ENCODE measurements at regions not wholly inside any gene's neighbourhood (a gene's known extent, or its start where the extent isn't known, plus 50 kb on each side); places are given as distances from the start of the nearest gene placed in this dataset.
"Not testable (repeated sequence)": the region's sequence is repeated elsewhere in the genome, so short reads cannot be mapped to it uniquely, and the experiment has no call there.

DNA sequence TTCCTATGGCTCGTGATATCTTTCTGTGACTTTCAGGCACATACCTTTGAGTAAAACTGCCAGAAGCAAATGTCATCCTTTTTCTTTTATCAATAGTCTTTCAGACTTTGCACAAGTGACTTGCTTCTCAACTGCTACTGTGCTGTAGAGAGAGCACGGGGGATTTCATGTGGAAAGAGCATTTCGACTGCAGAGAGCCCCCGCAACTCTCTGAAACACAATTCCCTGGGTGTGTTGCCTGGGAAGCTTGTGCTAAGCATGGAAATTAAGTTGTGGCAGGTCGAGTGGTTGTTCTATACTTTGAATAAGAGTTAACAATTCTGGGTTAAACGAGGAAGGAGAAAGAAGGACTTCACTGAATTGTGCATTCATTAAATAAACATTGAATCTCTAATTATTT lies 659.1 kb downstream of the TDRD15 start:
- no peak for DNase-seq (ENCODE audit: low spot score)

DNA sequence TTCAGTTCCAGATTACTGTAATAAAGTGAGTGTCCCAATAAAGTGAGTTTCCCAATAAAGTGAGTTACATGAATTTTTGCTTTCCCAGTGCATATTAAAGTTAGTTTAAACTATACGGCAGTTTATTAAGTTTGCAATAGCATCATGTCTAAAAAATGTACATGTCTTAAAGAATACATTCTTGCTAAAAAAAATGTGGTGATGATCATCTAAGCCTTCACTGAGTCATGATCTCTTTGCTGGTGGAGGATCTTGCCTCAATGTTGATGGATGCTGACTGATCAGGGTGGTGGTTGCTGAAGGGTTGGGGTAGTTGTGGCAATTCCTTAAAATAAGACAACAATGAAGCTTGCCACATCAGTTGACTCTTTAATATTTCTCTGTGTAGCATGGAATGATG lies 664.2 kb downstream of the TDRD15 start:
- DNase-seq (ENCODE audit: low spot score) = no peak

DNA sequence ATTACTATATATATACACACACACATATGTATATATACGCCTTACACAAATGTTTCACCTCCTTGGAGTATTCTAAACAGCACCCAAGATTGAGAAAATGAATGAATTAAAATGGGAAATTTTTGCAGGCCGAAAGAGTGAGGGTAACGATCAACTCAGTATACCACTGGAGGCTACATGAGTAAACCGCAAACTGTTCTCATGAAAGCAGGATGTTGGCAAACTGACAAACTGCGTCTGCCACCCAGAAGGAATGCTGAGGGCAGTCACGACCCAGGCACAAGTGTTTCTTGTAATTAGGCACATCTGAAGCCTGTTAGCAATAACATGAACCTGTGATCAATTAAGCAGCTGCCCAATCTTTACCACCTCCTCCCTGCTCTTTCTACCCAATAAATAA lies 666.5 kb downstream of the TDRD15 start:
- DNase-seq (ENCODE audit: low spot score) = not testable (repeated sequence)

DNA sequence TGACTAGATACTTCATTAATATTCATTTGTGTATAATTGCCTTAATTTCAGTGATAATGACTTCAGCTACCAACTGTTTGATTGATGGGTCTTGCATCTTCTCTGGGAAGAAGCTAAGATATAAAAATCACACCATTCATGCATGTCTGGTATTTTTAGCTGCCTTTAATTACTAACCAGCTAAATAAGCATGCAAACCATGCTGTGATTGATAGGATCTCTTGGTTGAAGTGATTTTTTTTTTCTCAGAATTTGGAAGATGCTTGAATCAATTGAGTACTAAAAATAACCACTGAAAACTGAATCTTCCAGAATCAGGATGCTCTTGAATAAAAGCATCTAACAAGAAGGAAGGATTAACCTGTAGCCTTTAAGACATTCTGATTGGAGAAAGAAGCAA lies 668.8 kb downstream of the TDRD15 start:
- DNase-seq (ENCODE audit: low spot score) = no peak

DNA sequence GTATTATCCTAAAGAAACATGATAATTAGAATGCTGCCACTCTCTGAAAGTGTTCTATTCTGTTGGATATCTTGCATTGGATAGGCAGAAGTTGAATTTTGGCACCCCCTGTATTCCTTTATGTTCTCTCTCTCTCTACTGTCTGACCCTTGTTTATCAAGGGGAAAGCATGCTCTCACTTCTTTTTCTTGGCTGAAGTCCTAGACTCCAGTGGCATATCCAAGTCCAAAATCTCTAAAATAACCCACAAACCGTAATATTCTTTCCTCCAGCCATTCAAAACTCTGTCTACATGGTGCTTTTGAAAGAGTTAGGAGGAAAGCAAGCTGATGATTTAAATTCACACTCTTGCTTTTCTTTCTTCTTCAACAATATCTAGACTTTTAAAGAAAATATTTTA lies 669.7 kb downstream of the TDRD15 start:
- DNase-seq (ENCODE audit: low spot score) = no peak

DNA sequence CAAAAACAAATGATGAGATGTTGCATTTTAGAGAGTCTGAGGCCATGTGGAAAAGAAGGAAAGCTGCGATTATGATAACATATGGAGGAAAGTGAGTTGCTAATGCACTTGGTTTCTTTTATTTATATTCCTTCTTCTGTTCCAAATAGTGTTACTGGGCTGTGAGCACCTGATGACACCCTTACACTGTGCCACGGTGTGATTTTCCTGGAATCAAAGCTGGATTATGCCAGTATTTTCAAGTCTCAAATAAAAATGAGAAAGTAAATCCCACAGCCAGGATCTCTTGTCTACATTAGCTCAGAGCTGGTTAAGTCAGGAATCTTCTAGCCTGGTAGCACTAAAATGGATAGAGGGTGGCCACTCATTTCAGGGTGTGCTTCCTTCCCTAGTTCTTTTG lies 670.8 kb downstream of the TDRD15 start:
- DNase-seq (ENCODE audit: low spot score) = no peak

DNA sequence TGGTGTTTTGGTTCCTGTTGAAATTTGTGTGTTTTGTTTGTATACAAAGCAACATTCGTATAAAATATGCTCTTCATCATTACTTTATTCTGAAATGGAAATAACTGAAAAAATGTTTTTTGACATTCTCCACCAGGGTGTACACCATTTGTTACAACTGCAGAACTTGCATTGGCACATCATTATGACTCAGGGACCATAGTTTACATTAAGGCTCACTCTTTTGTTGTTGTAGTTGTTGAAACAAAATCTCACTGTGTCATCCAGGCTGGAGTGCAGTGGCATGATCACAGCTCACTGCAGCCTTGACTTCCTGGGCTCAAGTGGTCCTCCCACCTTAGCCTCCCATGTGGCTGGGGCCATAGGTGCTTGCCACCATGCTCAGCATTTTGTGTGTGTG lies 676.6 kb downstream of the TDRD15 start:
- no peak for DNase-seq (ENCODE audit: low spot score)

DNA sequence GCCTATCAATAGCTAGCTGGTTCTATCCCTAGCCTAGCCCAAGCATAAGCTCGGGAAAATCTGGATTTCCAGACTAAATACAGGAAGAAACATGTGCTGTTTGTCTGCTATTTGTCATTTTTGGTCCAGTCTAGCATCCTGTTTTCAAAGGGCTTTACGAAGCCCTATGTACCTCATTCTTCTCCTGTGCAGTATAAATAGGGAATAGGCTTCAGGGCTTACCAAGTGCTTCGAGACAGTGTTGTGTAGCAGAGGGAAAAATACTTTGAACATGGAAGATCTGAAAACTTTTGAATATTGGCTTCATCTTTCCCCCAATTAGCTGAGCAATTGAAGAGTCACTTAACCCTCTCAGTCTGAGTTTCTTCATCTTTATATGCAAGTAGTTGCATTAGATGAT lies 679.8 kb downstream of the TDRD15 start:
- no peak for DNase-seq (ENCODE audit: low spot score)

DNA sequence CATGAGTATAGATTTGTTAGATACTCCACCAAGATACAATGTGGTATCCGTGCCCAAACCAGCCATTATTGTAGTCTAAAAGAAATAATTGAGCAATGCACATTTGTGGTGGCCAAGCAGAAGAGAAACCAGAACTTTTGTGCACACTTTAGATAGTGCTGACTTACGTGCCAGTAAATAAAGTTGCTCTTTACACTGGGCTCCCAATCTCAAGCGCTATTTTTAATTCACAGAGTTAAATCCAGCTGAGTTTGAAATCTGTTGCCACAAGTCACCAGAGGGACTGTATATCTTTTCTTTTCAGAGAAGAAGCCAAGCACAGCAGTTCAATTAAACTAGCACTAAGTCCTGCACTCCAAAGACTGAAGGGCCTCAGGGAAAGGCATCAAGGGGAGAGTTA lies 680.4 kb downstream of the TDRD15 start:
- no peak for DNase-seq (ENCODE audit: low spot score)

DNA sequence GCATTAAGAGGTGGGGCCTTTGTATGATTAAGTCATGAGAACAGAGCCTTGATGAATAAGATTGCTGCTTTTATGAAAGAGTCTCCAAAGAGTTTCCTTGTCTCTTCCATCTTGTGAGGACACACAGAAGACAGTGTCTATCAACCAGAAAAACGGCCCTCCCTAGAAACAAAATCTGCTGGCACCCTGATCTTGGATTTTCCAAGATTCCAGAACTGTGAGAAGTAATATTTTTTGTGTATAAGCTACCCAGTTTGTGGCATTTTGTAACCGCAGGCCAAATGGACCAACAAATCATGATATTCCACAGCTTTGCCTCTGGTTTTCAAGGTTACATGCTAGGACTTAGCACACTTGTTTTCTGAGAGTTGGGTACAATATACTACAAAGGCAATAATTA lies 687.8 kb downstream of the TDRD15 start:
- no peak for DNase-seq (ENCODE audit: low spot score)

DNA sequence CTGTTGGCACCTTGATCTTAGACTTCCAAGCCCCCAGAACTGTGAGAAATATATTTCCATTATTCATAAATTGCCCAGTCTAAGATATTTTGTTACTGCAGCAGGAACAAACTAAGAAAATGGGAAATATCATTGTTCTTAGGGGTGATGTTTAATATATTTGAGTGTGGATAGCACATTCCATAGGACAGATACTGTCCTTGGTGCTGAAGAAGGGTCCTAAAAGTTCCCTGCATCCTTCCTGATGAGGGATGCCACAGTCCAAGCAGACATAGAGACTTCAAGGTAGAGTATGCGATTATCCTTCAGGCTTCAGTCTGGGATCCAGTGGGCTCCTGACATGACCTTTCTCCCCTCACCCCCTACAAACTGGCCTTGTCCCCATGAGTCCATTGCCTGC lies 689.0 kb downstream of the TDRD15 start:
- DNase-seq (ENCODE audit: low spot score) = no peak

DNA sequence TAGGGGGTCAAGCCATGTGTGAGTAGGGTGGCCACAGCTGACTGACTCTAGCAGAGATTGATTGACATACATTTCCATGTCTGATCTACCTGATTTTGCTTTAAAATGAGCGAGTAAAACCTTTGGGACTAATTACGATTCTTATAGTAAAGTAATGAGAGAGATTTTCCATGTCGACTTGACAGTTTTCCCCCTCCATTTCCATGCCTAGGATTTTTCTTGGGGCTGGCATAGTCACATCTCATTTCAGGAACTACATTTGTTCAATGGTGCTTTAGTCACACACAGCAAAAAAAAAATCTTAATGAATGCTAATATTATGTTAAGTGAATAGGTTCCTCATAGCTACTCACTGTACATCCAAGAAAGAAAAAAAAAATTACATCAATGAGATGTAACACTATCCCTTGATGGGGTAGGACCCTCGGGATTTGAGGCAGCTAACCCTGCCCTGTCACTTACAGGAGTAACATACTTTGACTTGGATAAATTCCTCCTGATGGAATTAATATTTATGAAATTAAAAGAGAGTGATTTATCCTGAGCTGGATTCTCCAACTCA lies 690.9 kb downstream of the TDRD15 start:
- DNase-seq (ENCODE audit: low spot score) = no peak

DNA sequence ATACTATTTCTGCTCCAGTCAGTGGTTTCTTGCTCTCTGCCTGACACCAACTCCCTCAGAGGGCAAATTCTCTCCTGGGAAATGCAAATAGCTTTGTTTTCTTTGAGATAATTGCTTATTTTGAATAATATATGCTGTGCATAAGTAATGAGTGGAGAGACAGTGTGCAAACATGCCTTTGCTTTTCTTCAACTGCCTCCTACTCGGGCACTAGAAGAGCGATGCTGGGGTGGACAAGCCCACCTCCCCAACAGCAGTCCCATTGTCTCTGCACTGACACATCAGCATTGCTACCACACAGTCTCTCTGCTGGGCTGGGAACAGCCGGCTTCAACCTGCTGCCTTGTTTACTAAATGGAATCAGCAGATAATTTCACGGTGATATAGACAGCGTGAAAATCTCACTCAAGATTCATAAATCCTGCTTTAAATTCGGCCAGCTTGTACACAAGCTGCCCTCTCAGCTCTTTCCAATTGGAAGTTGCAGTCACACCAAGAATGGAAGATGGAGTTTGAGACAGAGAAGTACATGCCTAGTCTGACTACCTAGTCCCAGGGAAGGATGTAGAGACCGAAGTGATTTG lies 694.5 kb downstream of the TDRD15 start:
- no peak for DNase-seq (ENCODE audit: low spot score)

DNA sequence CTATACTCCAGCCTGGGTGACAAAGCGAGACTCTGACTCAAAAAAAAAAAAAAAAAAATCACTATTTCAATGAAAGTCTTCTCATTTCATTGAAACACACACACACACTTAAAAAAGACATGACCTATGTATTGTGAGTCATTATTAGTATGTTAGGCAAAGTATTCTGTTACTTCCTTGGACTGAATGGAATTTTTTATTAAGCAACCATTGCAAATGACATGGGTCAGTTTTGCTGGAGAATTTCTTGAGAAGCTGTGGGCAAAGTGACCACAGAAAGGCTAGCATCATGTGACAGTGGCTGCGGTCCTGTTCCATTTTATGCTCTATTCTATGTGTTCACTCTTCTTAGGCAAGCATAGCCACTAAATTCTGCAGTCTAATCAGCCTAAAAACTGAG lies 695.7 kb downstream of the TDRD15 start:
- DNase-seq (ENCODE audit: low spot score) = no peak

DNA sequence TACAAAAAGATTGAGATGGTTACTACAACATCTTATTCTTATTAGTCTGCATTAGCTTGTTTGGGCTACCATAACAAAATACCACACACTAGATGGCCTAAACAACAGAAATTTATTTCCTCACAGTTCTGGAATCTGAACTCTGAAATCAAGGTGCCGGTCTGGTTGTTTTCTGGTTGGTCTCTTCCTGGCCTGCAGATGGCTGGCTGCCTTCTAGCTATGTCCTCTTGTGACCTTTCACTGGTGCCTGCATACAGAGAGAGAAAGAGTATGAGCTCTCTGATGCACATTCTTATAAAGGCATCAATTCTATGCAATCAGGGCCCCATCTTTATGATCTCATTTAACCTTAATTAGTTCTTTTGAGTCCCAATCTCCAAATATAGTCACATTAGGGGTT lies 696.5 kb downstream of the TDRD15 start:
- DNase-seq (ENCODE audit: low spot score) = no peak

DNA sequence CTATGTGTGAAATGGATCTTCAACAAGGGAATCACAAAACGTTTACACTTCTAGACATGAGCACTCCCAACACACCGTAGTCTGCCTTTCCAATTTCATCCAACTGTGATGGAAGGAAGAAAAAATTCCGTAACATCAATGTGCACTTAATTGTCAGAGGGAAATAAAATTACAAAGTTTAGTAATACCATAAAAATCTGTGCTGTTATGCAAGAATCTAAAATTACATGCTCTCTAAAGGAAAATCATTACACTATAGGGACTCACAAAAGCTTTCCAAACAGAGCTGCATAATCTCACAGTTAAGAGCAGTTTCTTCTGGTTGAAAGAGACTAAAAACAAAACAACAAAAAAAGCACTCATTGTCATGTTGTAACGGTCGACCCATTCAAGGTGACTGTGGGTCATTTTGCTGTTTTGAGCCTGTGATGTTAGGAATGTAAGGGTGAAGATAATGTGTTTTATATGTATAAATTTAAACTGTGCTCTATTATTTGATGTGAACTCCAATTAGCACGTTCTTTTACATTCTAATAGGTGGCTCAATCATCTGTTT lies 698.0 kb downstream of the TDRD15 start:
- no peak for DNase-seq (ENCODE audit: low spot score)

DNA sequence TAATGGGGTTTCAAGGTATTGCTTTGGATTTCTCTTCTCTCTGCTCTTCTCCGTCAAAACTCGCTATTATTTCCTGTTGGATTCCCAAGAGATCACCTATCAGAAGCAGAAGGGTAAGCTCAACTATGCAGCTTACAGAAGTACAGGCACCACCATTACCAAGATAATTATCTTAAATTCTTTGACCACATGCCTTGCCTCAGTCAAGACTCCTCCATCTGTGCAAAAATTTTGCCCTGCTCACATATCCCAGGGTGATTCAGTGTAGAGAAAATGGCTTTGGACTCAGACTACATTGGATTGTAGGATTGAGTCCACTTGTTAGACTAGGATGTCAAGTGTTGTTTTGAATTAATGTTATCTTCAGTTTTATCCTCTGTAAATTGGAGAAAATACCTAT lies 698.7 kb downstream of the TDRD15 start:
- no peak for DNase-seq (ENCODE audit: low spot score)

DNA sequence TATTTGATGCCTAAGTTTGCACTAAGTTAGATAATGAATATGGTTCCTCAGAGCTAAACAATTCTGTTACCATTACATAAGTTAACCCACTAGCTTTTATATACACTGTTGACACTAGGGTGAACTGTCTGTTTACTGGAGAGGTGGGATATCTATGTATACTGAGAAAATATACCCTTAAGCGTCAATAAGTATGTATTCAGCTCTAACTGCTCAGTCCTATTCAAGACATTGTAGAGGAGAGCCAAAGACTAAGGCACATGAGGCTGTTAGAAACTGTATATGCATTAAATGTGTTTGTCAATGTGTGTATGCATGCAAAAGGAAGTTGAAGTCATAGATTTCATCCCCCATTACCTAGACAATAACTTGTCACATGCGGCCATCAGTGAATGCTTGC lies 710.0 kb downstream of the TDRD15 start:
- no peak for DNase-seq (ENCODE audit: low spot score)

DNA sequence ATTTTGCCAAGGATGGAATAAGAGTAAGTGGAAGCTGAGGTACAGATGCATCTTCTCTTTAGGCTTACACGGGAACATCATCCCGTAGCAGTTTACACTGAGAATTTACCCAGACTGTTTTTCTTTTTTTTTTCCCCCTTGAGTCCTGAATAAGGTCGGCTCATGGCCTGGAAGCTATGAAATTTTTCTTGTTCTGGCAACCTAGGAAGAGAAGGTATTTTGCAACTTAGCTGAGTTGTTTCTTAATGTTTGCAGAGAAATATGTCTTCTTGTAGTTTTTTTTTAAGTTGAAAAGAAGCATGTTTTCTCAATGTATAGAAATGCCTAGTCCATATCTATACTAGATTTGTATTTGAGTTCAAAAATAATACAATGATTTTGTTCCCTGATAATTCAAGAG lies 712.5 kb downstream of the TDRD15 start:
- DNase-seq (ENCODE audit: low spot score) = no peak

DNA sequence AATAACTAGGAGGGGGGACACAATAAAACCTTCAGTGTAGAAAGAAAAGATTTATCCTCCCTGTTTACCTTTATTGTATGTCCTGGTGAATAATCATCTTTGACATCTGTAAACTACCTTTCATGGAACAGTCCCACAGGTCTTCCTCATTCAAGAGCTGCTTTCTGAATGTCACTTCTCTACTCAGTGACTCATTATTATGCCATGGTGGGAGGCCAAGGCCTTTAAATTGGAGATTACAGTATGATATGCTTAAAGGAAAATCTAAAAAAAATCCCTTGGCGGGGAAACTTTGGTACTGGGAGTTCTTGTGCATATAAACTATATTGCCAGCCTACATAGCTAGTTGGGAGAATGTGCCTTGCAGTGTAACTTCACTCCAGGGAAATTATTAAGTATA lies 713.0 kb downstream of the TDRD15 start:
- no peak for DNase-seq (ENCODE audit: low spot score)

DNA sequence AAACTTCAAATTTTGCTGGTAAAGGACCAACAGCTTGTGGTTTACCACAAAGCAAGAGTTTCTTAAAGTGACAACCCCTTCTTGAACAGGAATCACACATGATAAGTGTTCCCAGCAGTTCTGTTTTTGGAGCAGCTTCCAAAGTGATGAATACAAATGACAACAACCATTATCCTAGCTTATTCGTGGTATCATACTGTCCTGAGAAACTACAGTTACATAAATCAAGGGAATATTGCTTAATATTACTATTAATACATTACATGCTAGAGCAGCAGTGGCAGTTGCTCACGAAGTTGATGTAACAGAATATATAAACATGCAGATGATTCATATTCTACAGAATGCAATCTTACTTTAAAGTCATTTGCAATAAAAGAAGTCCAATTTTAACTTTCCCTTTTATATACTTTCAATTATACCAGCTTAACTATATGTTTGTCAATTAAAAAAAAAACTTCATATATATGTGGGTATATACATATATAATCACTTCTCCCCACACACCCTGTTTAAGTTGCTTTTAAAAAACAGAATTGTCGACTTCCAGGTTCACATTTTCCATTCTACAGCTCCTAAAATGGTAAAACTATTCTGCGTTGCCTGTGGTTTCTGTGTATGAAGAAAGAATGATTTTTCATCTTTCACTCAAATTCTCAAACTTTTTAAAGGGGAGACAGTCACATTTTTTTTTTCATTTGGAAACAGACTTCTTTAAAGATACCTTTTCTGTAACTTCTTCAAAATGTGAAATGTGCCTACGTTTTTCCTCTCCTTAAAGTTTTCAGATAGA lies 713.6 kb downstream of the TDRD15 start:
- DNase-seq (ENCODE audit: low spot score) = no peak

DNA sequence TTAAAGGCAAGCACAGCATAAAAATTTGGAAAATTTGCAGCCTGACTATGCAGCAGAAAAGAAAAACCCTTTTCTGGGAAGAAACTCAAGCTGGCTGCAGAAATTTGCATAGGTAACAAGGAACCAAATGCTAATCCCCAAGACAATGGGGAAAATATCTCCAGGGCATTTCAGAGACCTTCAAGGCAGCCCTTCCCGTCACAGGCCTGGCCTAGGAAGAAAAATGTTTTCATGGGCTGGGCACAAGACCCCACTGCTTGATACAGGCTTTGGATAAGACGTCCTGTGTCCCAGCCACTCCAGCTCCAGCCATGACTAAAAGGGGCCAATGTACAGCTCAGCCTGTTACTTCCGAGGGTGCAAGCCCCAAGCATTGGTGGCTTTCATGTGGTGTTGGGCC lies 717.6 kb downstream of the TDRD15 start:
- DNase-seq (ENCODE audit: low spot score) = no peak

DNA sequence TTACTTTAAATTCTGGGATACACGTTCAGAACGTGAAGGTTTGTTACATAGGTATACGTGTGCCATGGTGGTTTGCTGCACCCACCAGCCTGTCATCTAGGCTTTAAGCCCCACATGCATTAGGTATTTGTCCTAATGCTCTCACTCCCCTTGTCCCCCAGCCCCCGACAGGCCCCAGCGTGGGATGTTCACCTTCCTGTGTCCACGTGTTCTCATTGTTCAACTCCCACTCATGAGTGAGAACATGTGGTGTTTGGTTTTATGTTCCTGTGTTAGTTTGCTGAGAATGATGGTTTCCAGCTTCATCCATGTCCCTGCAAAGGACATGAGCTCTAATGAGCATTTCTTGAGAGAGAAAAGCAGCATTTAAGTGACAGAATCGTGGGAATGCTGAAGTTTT lies 726.6 kb downstream of the TDRD15 start:
- DNase-seq (ENCODE audit: low spot score) = not testable (repeated sequence)

DNA sequence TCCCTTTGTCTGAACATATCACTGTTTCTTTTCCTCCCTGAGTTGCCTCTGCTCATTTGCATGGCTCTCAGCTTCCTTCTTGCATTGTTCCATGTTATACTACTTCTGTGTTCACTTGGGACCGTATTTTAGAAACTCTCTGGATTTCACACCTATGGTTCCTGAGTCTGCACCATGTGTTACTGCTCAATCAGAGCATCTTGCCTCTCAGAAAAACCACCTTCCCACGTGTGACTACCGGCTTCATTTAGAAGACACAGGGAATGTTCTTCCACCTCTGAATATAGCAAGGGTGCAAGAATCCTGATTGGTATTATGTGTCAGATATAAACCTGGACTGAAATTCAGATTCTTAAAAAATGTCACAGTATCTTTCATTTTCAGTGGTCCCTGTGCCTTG lies 731.2 kb downstream of the TDRD15 start:
- no peak for DNase-seq (ENCODE audit: low spot score)
